Endothelial cell of umbilical vein (primary cell): ENCODE measurements at regions not wholly inside any gene's neighbourhood (a gene's known extent, or its start where the extent isn't known, plus 50 kb on each side); places are given as distances from the start of the nearest gene placed in this dataset.

Source experiments
- BruUV-seq: library from RNA; stranded (reverse); fragments of 400-500 nt; replicated peaks from 2 replicates; lab custom pipeline; 2021; lab: Mats Ljungman, UMichigan
- CTCF ChIA-PET: fragments of 300-600, 350-600 bp; sonication (Branson Sonifier 250); formaldehyde crosslinking; loops from one replicate; lab custom pipeline; 2021; ENCODE audit warnings: antibody characterized with exemption, inconsistent platforms; lab: Charles Lee
- POLR2A ChIA-PET: fragments of 300-600, 350-600 bp; sonication (Branson Sonifier 250); formaldehyde crosslinking; loops from one replicate; lab custom pipeline; 2021; ENCODE audit warnings: antibody characterized with exemption, inconsistent platforms; lab: Charles Lee
- DNase-seq: peaks from one replicate; pipeline ENCODE4 v3.0.0-alpha.2; 2011; ENCODE audit warnings: low read depth, low spot score
- FAIRE-seq: peaks from 2 replicates; lab custom pipeline; 2011; peaks lifted over from hg19 to GRCh38; lab: Jason Lieb, UNC
- H2AFZ ChIP-seq: 2 replicates; pipeline ENCODE4 v1.6.0; 2012; ENCODE audit warnings: low read depth, low read length, control low read depth, inconsistent platforms
- H3K27ac ChIP-seq: 2 replicates; pipeline ENCODE4 v1.5.1; 2011; ENCODE audit warnings: low read depth, mild to moderate bottlenecking, control low read depth, low read length, moderate library complexity; ENCODE audit not compliant: insufficient read depth
- H3K27me3 ChIP-seq, 2 experiments: 2 replicates each; pipeline versions ENCODE4 v1.6.0 to v1.6.1; 2011; ENCODE audit warnings: low read length in 2 of 2, mixed read lengths in 1 of 2; ENCODE audit not compliant: control insufficient read depth in 2 of 2, insufficient read depth in 2 of 2
- H3K36me3 ChIP-seq, 2 experiments: 2 replicates in 1 of 2; 3 replicates in 1 of 2; pipeline ENCODE4 v1.5.1; 2011; ENCODE audit warnings: low read length in 2 of 2, mild to moderate bottlenecking in 1 of 2, moderate library complexity in 1 of 2; ENCODE audit not compliant: control insufficient read depth in 2 of 2, insufficient read depth in 2 of 2; ENCODE audit errors: extremely low read depth in 1 of 2
- H3K4me1 ChIP-seq: 3 replicates; pipeline ENCODE4 v1.5.1; 2011; ENCODE audit warnings: mild to moderate bottlenecking, low read length; ENCODE audit not compliant: control insufficient read depth, insufficient read depth; ENCODE audit errors: extremely low read depth
- H3K4me2 ChIP-seq: 2 replicates; pipeline ENCODE4 v1.6.1; 2011; ENCODE audit warnings: low read length, control low read depth, mixed read lengths; ENCODE audit not compliant: insufficient read depth
- H3K4me3 ChIP-seq, 3 experiments: fragments of 200-600 bp in 1 of 3; sonication (generic), shearing (Covaris generic) in 1 of 3; replicated peaks in 1 of 3; 2 replicates each; pipeline ENCODE4 v1.5.1; 2011 to 2016; ENCODE audit warnings: control low read depth in 3 of 3, low read length in 3 of 3, mild to moderate bottlenecking in 2 of 3, inconsistent platforms in 1 of 3, low read depth in 1 of 3, moderate library complexity in 1 of 3; ENCODE audit not compliant: insufficient read depth in 1 of 3
- H3K79me2 ChIP-seq: 2 replicates; pipeline ENCODE4 v1.6.0; 2012; ENCODE audit warnings: low read length, inconsistent platforms; ENCODE audit not compliant: control insufficient read depth, insufficient read depth
- H3K9ac ChIP-seq: replicated peaks from 2 replicates; pipeline ENCODE3; 2011; ENCODE audit warnings: low read length, control low read depth; ENCODE audit not compliant: insufficient read depth; ENCODE audit errors: extremely low read depth
- H3K9me1 ChIP-seq: replicated peaks from 3 replicates; pipeline ENCODE4 v1.6.0; 2011; ENCODE audit warnings: mild to moderate bottlenecking, low read length; ENCODE audit not compliant: control insufficient read depth, insufficient read depth; ENCODE audit errors: extremely low read depth
- H3K9me3 ChIP-seq: replicated peaks from 2 replicates; pipeline ENCODE4 v1.5.1; 2012; ENCODE audit warnings: low read length, inconsistent platforms; ENCODE audit not compliant: control insufficient read depth, insufficient read depth
- H4K20me1 ChIP-seq: replicated peaks from 2 replicates; pipeline ENCODE3; 2011; ENCODE audit warnings: mild to moderate bottlenecking, low read length; ENCODE audit not compliant: control insufficient read depth, insufficient read depth; ENCODE audit errors: extremely low read depth
- GATA2 ChIP-seq: IDR thresholded peaks from 2 replicates; pipeline ENCODE4 v1.7.0; 2011; ENCODE audit warnings: low read depth, mild to moderate bottlenecking, moderate library complexity, mixed read lengths, low read length; ENCODE audit not compliant: insufficient read length, insufficient read depth
- MYC ChIP-seq: IDR thresholded peaks from one replicate; pipeline ENCODE4 v1.6.1; 2011; ENCODE audit warnings: mild to moderate bottlenecking, low read depth, low read length
- POLR2A ChIP-seq: IDR thresholded peaks from 2 replicates; pipeline ENCODE4 v1.6.1; 2012; ENCODE audit warnings: low read depth, mild to moderate bottlenecking, control low read depth, low read length
- POLR2AphosphoS5 ChIP-seq: IDR thresholded peaks from 2 replicates; pipeline ENCODE4 v1.6.1; 2012; ENCODE audit warnings: low read depth, mild to moderate bottlenecking, control low read depth, low read length, moderate library complexity; ENCODE audit not compliant: insufficient read depth
- dilution Hi-C: fragments of 300-500 bp; cut with MboI; formaldehyde crosslinking; loops from one replicate; pipeline ENCODE4 v1.15.0; 2019; ENCODE audit warnings: low sequenced_read_pairs; ENCODE audit not compliant: extremely low pct_ligation_motif_present
- intact Hi-C: fragments of 100-400 bp; cut with micrococcal nuclease; formaldehyde crosslinking; loops from one replicate; pipeline ENCODE4 v1.10.0; 2022
- TF ChIP-seq, protein P1 (sequence below): IDR thresholded peaks from 2 replicates; pipeline ENCODE4 v1.6.1; 2011; ENCODE audit not compliant: insufficient read depth, insufficient read length
- TF ChIP-seq, protein P2 (sequence below), 2 donors: IDR thresholded peaks; 1 replicate in 1 of 2; 2 replicates in 1 of 2; pipeline ENCODE4 v1.5.1; 2011; ENCODE audit warnings: low read length in 2 of 2, mild to moderate bottlenecking in 2 of 2, moderate library complexity in 2 of 2, control low read depth in 1 of 2, inconsistent platforms in 1 of 2, low read depth in 1 of 2; ENCODE audit not compliant: insufficient read depth in 1 of 2; ENCODE audit errors: extremely low read depth in 1 of 2

- dilution Hi-C loops: no loop called here
Measured at GRCh38 chr3:117285737-117286136, 576.2 kb downstream of the TUSC7 start.

DNA sequence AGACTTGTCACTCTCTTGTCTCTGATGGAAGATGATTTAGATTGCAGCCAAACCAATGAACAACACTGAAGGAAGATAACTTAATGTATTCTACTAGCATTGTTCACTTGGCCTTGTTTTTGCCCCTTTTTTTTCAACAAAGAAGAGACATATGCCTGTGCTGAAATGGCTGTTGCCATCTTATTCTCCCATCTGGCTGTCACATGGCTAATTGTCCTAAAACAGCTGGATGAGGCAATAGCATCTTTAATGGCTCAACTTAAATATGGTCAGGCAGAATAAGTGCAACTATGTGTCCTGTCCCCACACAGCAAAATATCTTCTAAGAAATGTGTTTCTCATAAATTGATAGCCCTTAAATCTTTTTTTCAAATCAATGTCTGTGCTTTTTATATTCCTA, 576.9 kb downstream of the TUSC7 start:
- Histone ChIP-seq H3K27me3 (no peaks in the 10 kb centered on the region), H3K4me2 (no peak overlapping the region), H3K27ac (no peak overlapping the region), H3K4me3 (no peak overlapping the region), H3K9ac (no peak overlapping the region), H3K36me3 (no peaks in the 10 kb centered on the region), H3K9me3 (no peaks in the 10 kb centered on the region), H3K9me1 (no peaks in the 10 kb centered on the region), H4K20me1 (no peaks in the 10 kb centered on the region), H3K79me2 (no peaks in the 10 kb centered on the region), H2AFZ (no peak overlapping the region), H3K4me1 (no peaks in the 10 kb centered on the region)
- FAIRE-seq (no peak), DNase-seq (no peak)
- dilution Hi-C loops: no loop called here
- CTCF ChIA-PET: no interaction called here
- POLR2A ChIA-PET: no interaction called here
- intact Hi-C loops: no loop called here
- no peak for TF ChIP-seq POLR2A
- TF ChIP-seq MYC: no peak
- TF ChIP-seq, protein P1, sequence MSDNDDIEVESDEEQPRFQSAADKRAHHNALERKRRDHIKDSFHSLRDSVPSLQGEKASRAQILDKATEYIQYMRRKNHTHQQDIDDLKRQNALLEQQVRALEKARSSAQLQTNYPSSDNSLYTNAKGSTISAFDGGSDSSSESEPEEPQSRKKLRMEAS: no peak
- no peak for TF ChIP-seq GATA2
- TF ChIP-seq POLR2AphosphoS5: no peak
- TF ChIP-seq, protein P2, sequence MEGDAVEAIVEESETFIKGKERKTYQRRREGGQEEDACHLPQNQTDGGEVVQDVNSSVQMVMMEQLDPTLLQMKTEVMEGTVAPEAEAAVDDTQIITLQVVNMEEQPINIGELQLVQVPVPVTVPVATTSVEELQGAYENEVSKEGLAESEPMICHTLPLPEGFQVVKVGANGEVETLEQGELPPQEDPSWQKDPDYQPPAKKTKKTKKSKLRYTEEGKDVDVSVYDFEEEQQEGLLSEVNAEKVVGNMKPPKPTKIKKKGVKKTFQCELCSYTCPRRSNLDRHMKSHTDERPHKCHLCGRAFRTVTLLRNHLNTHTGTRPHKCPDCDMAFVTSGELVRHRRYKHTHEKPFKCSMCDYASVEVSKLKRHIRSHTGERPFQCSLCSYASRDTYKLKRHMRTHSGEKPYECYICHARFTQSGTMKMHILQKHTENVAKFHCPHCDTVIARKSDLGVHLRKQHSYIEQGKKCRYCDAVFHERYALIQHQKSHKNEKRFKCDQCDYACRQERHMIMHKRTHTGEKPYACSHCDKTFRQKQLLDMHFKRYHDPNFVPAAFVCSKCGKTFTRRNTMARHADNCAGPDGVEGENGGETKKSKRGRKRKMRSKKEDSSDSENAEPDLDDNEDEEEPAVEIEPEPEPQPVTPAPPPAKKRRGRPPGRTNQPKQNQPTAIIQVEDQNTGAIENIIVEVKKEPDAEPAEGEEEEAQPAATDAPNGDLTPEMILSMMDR (IDR thresholded peaks at IDR 0.05; ENCODE audit: extremely low read depth in 1 of 2, insufficient read depth in 1 of 2, low read depth in 1 of 2, low read length in 2 of 2): no peak
- BruUV-seq: no TSS peak

More at GRCh38 chr3:117285737-117286136, 576.2 kb downstream of the TUSC7 start:
- FAIRE-seq: no peak
- H3K4me1 ChIP-seq: no peaks in the 10 kb centered on the region
- H3K27me3 ChIP-seq: no peaks in the 10 kb centered on the region
- POLR2A ChIA-PET: no interaction called here
- H3K36me3 ChIP-seq: no peaks in the 10 kb centered on the region
- H4K20me1 ChIP-seq: no peaks in the 10 kb centered on the region
- no peaks in the 10 kb centered on the region for H3K9me3 ChIP-seq
- CTCF ChIA-PET: no interaction called here
- H3K4me3 ChIP-seq: no peak overlapping the region
- intact Hi-C loops: no loop called here
- H3K4me2 ChIP-seq: no peak overlapping the region
- H3K79me2 ChIP-seq: no peaks in the 10 kb centered on the region
- H3K27ac ChIP-seq: no peak overlapping the region
- no peak for DNase-seq
- no peak overlapping the region for H2AFZ ChIP-seq
- no peak for TF ChIP-seq POLR2A
- BruUV-seq: no TSS peak
- H3K9me1 ChIP-seq: no peaks in the 10 kb centered on the region
- no peak overlapping the region for H3K9ac ChIP-seq
